Ovary (tissue), 3 donors: ENCODE measurements at regions not wholly inside any gene's neighbourhood (a gene's known extent, or its start where the extent isn't known, plus 50 kb on each side); places are given as distances from the start of the nearest gene placed in this dataset.

Experiments used
- CTCF ChIP-seq, 3 donors: fragments of 450-650 bp in 2 of 3; fragments of 200-600 bp in 1 of 3; IDR thresholded peaks; one replicate each; pipeline versions ENCODE4 v1.5.1 to v1.8.0; 2016 to 2022; ENCODE audit warnings: antibody characterized with exemption in 3 of 3, mild to moderate bottlenecking in 1 of 3
- EP300 ChIP-seq: sonication (generic); formaldehyde crosslinking; IDR thresholded peaks from one replicate; pipeline ENCODE4 v1.6.1; 2017; ENCODE audit warnings: antibody characterized with exemption
- POLR2A ChIP-seq: fragments of 450-650 bp; IDR thresholded peaks from one replicate; pipeline ENCODE4 v1.6.1; 2017; ENCODE audit warnings: antibody characterized with exemption, mild to moderate bottlenecking, moderate library complexity
- donor health status: DM: no; HTN: no; CAD: no.

GRCh38 chr12:29026419-29026818 lies 122.7 kb upstream of the FAR2 start:
- TF ChIP-seq POLR2A (no peak), CTCF (IDR thresholded peaks at IDR 0.05) (no peak), EP300 (no peak)
